ENCODE measurements at regions not wholly inside any gene's neighbourhood (a gene's known extent, or its start where the extent isn't known, plus 50 kb on each side); places are given as distances from the start of the nearest gene placed in this dataset.

GRCh38 chr12:61566183-61566582, 694.0 kb upstream of the USP15 start:
- TF ChIP-seq, protein P1, sequence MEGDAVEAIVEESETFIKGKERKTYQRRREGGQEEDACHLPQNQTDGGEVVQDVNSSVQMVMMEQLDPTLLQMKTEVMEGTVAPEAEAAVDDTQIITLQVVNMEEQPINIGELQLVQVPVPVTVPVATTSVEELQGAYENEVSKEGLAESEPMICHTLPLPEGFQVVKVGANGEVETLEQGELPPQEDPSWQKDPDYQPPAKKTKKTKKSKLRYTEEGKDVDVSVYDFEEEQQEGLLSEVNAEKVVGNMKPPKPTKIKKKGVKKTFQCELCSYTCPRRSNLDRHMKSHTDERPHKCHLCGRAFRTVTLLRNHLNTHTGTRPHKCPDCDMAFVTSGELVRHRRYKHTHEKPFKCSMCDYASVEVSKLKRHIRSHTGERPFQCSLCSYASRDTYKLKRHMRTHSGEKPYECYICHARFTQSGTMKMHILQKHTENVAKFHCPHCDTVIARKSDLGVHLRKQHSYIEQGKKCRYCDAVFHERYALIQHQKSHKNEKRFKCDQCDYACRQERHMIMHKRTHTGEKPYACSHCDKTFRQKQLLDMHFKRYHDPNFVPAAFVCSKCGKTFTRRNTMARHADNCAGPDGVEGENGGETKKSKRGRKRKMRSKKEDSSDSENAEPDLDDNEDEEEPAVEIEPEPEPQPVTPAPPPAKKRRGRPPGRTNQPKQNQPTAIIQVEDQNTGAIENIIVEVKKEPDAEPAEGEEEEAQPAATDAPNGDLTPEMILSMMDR (IDR thresholded peaks at IDR 0.05): no peak
- TF ChIP-seq POLR2AphosphoS5 (IDR thresholded peaks at IDR 0.05) (no peak), POLR2A (IDR thresholded peaks at IDR 0.05) (no peak)
